CD4-positive, CD25-positive, alpha-beta regulatory T cell (primary cell): ENCODE measurements at regions not wholly inside any gene's neighbourhood (a gene's known extent, or its start where the extent isn't known, plus 50 kb on each side); places are given as distances from the start of the nearest gene placed in this dataset.

Experiments used
- ATAC-seq, 2 donors: fragments of 150-1000 bp; cut with Tn5 transposase; one replicate each; pipeline ENCODE4 v1.10.0; 2021; ENCODE audit warnings: low read depth in 2 of 2, moderate number of reproducible peaks in 2 of 2, moderate library complexity in 1 of 2
- DNase-seq, 3 donors: peaks; one replicate each; pipeline versions ENCODE4 v3.0.0 to v3.0.0-alpha.2; 2012 to 2022; ENCODE audit warnings: mixed read lengths in 1 of 3
- H3K27ac ChIP-seq: one replicate; pipeline ENCODE4 v1.7.0; 2013; ENCODE audit warnings: mild to moderate bottlenecking, low read length; ENCODE audit not compliant: insufficient read depth, poor library complexity, severe bottlenecking
- H3K27me3 ChIP-seq: one replicate; pipeline ENCODE4 v1.7.0; 2013; ENCODE audit warnings: low read length; ENCODE audit not compliant: control insufficient read depth, insufficient read depth
- H3K36me3 ChIP-seq: one replicate; pipeline ENCODE4 v1.7.0; 2013; ENCODE audit warnings: mild to moderate bottlenecking, low read length, moderate library complexity; ENCODE audit not compliant: control insufficient read depth, insufficient read depth
- H3K4me1 ChIP-seq: 2 replicates; pipeline ENCODE4 v1.7.0; 2013; ENCODE audit warnings: mild to moderate bottlenecking, low read length; ENCODE audit not compliant: insufficient read depth, control insufficient read depth, poor library complexity, severe bottlenecking
- H3K4me3 ChIP-seq: one replicate; pipeline ENCODE4 v1.7.0; 2013; ENCODE audit warnings: low read depth, mild to moderate bottlenecking, low read length, moderate library complexity
- H3K9me3 ChIP-seq, 2 experiments: 1 replicate in 1 of 2; 2 replicates in 1 of 2; pipeline ENCODE4 v1.7.0; 2013; ENCODE audit warnings: low read length in 2 of 2, mild to moderate bottlenecking in 1 of 2, moderate library complexity in 1 of 2; ENCODE audit not compliant: control insufficient read depth in 2 of 2
- H3K27ac Mint-ChIP-seq, 3 donors: one replicate each; pipeline ENCODE4 v1.8.0; 2020 to 2022; ENCODE audit warnings: mild to moderate bottlenecking in 3 of 3, mixed read lengths in 3 of 3, moderate library complexity in 2 of 3
- H3K27me3 Mint-ChIP-seq: one replicate; pipeline ENCODE4 v1.8.0; 2022; ENCODE audit warnings: mild to moderate bottlenecking, mixed read lengths
- H3K36me3 Mint-ChIP-seq: one replicate; pipeline ENCODE4 v1.8.0; 2020; ENCODE audit warnings: mixed read lengths
- H3K4me1 Mint-ChIP-seq, 4 donors: one replicate each; pipeline ENCODE4 v1.8.0; 2020 to 2022; ENCODE audit warnings: mixed read lengths in 4 of 4, mild to moderate bottlenecking in 1 of 4
- H3K4me3 Mint-ChIP-seq, 4 donors: one replicate each; pipeline ENCODE4 v1.8.0; 2020 to 2022; ENCODE audit warnings: mild to moderate bottlenecking in 4 of 4, mixed read lengths in 4 of 4, moderate library complexity in 3 of 4
- H3K9me3 Mint-ChIP-seq, 7 donors: one replicate each; pipeline ENCODE4 v1.8.0; 2020 to 2022; ENCODE audit warnings: mixed read lengths in 7 of 7, mild to moderate bottlenecking in 3 of 7, moderate library complexity in 2 of 7

- no peaks in the 10 kb centered on the region for H3K27me3 ChIP-seq
- peaks cover 6 to 19% (median 10%) of the 10 kb centered on the region in 7 donors for H3K9me3 Mint-ChIP-seq
Observed at GRCh38 chr1:219318826-219319225, 145.1 kb downstream of the LYPLAL1 start.

GRCh38 chr1:219317762-219318353, 144.2 kb downstream of the LYPLAL1 start:
- DNase-seq: no peak
- no peak for ATAC-seq
- no peak overlapping the region for H3K4me3 ChIP-seq
- H3K27ac ChIP-seq: no peak overlapping the region
- Mint-ChIP-seq H3K27me3 (no peaks in the 10 kb centered on the region), H3K4me1 (no peaks in the 10 kb centered on the region), H3K36me3 (no peaks in the 10 kb centered on the region), H3K9me3 (peaks cover 6 to 20% (median 10%) of the 10 kb centered on the region in 7 donors), H3K4me3 (no peak overlapping the region), H3K27ac (no peak overlapping the region)
- H3K36me3 ChIP-seq: no peaks in the 10 kb centered on the region
- peaks cover 0 to 8% of the 10 kb centered on the region in 2 experiments for H3K9me3 ChIP-seq
- no peaks in the 10 kb centered on the region for H3K27me3 ChIP-seq
- no peaks in the 10 kb centered on the region for H3K4me1 ChIP-seq

More at GRCh38 chr1:219318826-219319225, 145.1 kb downstream of the LYPLAL1 start:
- Mint-ChIP-seq H3K27ac (peak overlapping the region in 1 of 3 donors; percentile 35), H3K4me3 (no peak overlapping the region), H3K36me3 (no peaks in the 10 kb centered on the region), H3K27me3 (no peaks in the 10 kb centered on the region), H3K4me1 (no peaks in the 10 kb centered on the region)
- ATAC-seq (no peak), DNase-seq (no peak)
- H3K4me1 ChIP-seq: no peaks in the 10 kb centered on the region
- H3K4me3 ChIP-seq: no peak overlapping the region
- no peak overlapping the region for H3K27ac ChIP-seq
- no peaks in the 10 kb centered on the region for H3K36me3 ChIP-seq
- peaks cover 0 to 8% of the 10 kb centered on the region in 2 experiments for H3K9me3 ChIP-seq

GRCh38 chr1:219316066-219316465, 142.4 kb downstream of the LYPLAL1 start:
- Mint-ChIP-seq H3K9me3 (peaks cover 6 to 23% (median 12%) of the 10 kb centered on the region in 7 donors), H3K27me3 (no peaks in the 10 kb centered on the region), H3K4me1 (no peaks in the 10 kb centered on the region), H3K27ac (no peak overlapping the region), H3K4me3 (no peak overlapping the region), H3K36me3 (no peaks in the 10 kb centered on the region)
- ATAC-seq (no peak), DNase-seq (no peak)
- Histone ChIP-seq H3K9me3 (peaks cover 0 to 8% of the 10 kb centered on the region in 2 experiments), H3K27me3 (no peaks in the 10 kb centered on the region), H3K4me1 (no peaks in the 10 kb centered on the region), H3K4me3 (no peak overlapping the region), H3K36me3 (no peaks in the 10 kb centered on the region), H3K27ac (no peak overlapping the region)

- H3K4me3 Mint-ChIP-seq: no peak overlapping the region
Observed at GRCh38 chr1:219313961-219314360, 140.3 kb downstream of the LYPLAL1 start.

GRCh38 chr1:219312967-219313366, 139.3 kb downstream of the LYPLAL1 start:
- Mint-ChIP-seq H3K27me3 (no peaks in the 10 kb centered on the region), H3K36me3 (no peaks in the 10 kb centered on the region), H3K27ac (no peak overlapping the region), H3K4me3 (no peak overlapping the region), H3K9me3 (peaks cover 4 to 20% (median 9%) of the 10 kb centered on the region in 7 donors), H3K4me1 (no peaks in the 10 kb centered on the region)
- Histone ChIP-seq H3K9me3 (peaks cover 0 to 8% of the 10 kb centered on the region in 2 experiments), H3K36me3 (no peaks in the 10 kb centered on the region), H3K4me3 (no peak overlapping the region), H3K27ac (no peak overlapping the region), H3K27me3 (no peaks in the 10 kb centered on the region), H3K4me1 (no peaks in the 10 kb centered on the region)
- no peak for ATAC-seq
- DNase-seq: no peak

More at GRCh38 chr1:219313961-219314360, 140.3 kb downstream of the LYPLAL1 start:
- H3K9me3 Mint-ChIP-seq: peaks cover 4 to 21% (median 9%) of the 10 kb centered on the region in 7 donors
- H3K27me3 Mint-ChIP-seq: no peaks in the 10 kb centered on the region
- H3K9me3 ChIP-seq: peaks cover 0 to 8% of the 10 kb centered on the region in 2 experiments
- DNase-seq: no peak
- no peak overlapping the region for H3K27ac ChIP-seq
- no peaks in the 10 kb centered on the region for H3K4me1 ChIP-seq
- ATAC-seq: no peak
- H3K27me3 ChIP-seq: no peaks in the 10 kb centered on the region
- no peaks in the 10 kb centered on the region for H3K36me3 ChIP-seq
- H3K4me3 ChIP-seq: no peak overlapping the region
- H3K27ac Mint-ChIP-seq: no peak overlapping the region
- no peaks in the 10 kb centered on the region for H3K4me1 Mint-ChIP-seq
- no peaks in the 10 kb centered on the region for H3K36me3 Mint-ChIP-seq

- Mint-ChIP-seq H3K27me3 (no peaks in the 10 kb centered on the region), H3K9me3 (peaks cover 0 to 15% (median 5%) of the 10 kb centered on the region in 7 donors), H3K4me1 (no peaks in the 10 kb centered on the region), H3K4me3 (no peak overlapping the region), H3K36me3 (no peaks in the 10 kb centered on the region), H3K27ac (no peak overlapping the region)
- Histone ChIP-seq H3K9me3 (no peaks in the 10 kb centered on the region), H3K4me3 (no peak overlapping the region), H3K36me3 (no peaks in the 10 kb centered on the region), H3K27me3 (no peaks in the 10 kb centered on the region), H3K27ac (no peak overlapping the region), H3K4me1 (no peaks in the 10 kb centered on the region)
- DNase-seq: no peak
- no peak for ATAC-seq
Observed at GRCh38 chr1:219310181-219310728, 136.6 kb downstream of the LYPLAL1 start.

GRCh38 chr1:219308367-219308766, 134.7 kb downstream of the LYPLAL1 start:
- no peak for ATAC-seq
- no peaks in the 10 kb centered on the region for H3K27me3 Mint-ChIP-seq
- H3K9me3 ChIP-seq: no peaks in the 10 kb centered on the region

More at GRCh38 chr1:219308367-219308766, 134.7 kb downstream of the LYPLAL1 start:
- H3K4me3 ChIP-seq: no peak overlapping the region
- Mint-ChIP-seq H3K36me3 (no peaks in the 10 kb centered on the region), H3K9me3 (peaks cover 0 to 11% (median 5%) of the 10 kb centered on the region in 7 donors), H3K4me1 (no peaks in the 10 kb centered on the region), H3K27ac (no peak overlapping the region), H3K4me3 (no peak overlapping the region)
- H3K27me3 ChIP-seq: no peaks in the 10 kb centered on the region
- H3K27ac ChIP-seq: no peak overlapping the region
- H3K36me3 ChIP-seq: no peaks in the 10 kb centered on the region
- no peaks in the 10 kb centered on the region for H3K4me1 ChIP-seq
- no peak for DNase-seq
